H1 (cell line): ENCODE measurements at regions not wholly inside any gene's neighbourhood (a gene's known extent, or its start where the extent isn't known, plus 50 kb on each side); places are given as distances from the start of the nearest gene placed in this dataset.

Source experiments
- CEBPB ChIP-seq: IDR thresholded peaks from 2 replicates; pipeline ENCODE4 v1.6.1; 2012; ENCODE audit warnings: low read depth, low read length
- EP300 ChIP-seq, 2 experiments: IDR thresholded peaks; 1 replicate in 1 of 2; 2 replicates in 1 of 2; pipeline ENCODE4 v1.6.1; 2011 to 2012; ENCODE audit warnings: low read depth in 2 of 2, low read length in 2 of 2, mild to moderate bottlenecking in 2 of 2, borderline replicate concordance in 1 of 2, inconsistent platforms in 1 of 2, moderate library complexity in 1 of 2
- EZH2 ChIP-seq: fragments of 200-600 bp; sonication (generic); IDR thresholded peaks from 2 replicates; pipeline ENCODE4 v1.7.1; 2012; ENCODE audit warnings: low read depth, mild to moderate bottlenecking, moderate library complexity, low read length, inconsistent platforms; ENCODE audit not compliant: severe bottlenecking
- JUND ChIP-seq: IDR thresholded peaks from 2 replicates; pipeline ENCODE4 v1.6.1; 2011; ENCODE audit warnings: mild to moderate bottlenecking, improper control_type of control experiment, low read length
- RAD21 ChIP-seq, 2 experiments: IDR thresholded peaks in 1 of 2; conservative IDR thresholded peaks in 1 of 2; 2 replicates each; pipeline ENCODE4 v1.6.1; 2011; ENCODE audit warnings: low read depth in 2 of 2, low read length in 2 of 2, improper control_type of control experiment in 1 of 2, inconsistent platforms in 1 of 2, mild to moderate bottlenecking in 1 of 2, moderate library complexity in 1 of 2

DNA sequence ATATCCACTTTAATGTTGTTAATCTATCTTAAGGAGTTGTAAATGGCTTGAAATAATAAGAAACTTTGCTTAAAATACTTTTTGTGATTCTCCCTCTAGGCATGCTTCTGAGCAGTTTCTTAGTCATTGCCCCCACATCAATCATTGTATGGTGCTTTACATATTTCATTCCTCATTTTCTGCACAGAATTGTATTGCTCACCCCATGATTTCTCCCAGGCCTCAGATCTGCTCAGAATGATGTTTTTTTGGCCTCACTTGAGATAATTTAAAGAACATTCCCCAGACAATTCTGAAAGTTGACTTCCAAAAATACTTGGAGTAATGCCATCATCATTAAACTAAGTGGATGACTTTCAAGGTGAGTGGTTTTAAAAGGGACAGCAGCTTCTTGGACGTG lies 82.1 kb upstream of the PRPS1L1 start:
- TF ChIP-seq CEBPB (no peak), RAD21 (IDR thresholded peaks at IDR 0.05 in 1 of 2, conservative IDR thresholded peaks at IDR 0.05 in 1 of 2; ENCODE audit: low read depth in 2 of 2, low read length in 2 of 2) (no peak), EZH2 (no peak), JUND (no peak), EP300 (IDR thresholded peaks at IDR 0.05; ENCODE audit: borderline replicate concordance in 1 of 2, low read depth in 2 of 2, low read length in 2 of 2) (no peak)
